Smooth muscle cell (in vitro differentiated cells): ENCODE measurements at regions not wholly inside any gene's neighbourhood (a gene's known extent, or its start where the extent isn't known, plus 50 kb on each side); places are given as distances from the start of the nearest gene placed in this dataset.
"Not testable (repeated sequence)": the region's sequence is repeated elsewhere in the genome, so short reads cannot be mapped to it uniquely, and the experiment has no call there.

Experiments
- DNase-seq: peaks from one replicate; lab custom pipeline; 2025; ENCODE audit not compliant: unreplicated experiment; lab: John Stamatoyannopoulos, UW
- H2AFZ ChIP-seq: fragments of 200-600 bp; sonication (generic); 2 replicates; pipeline ENCODE4 v1.6.0; 2016; ENCODE audit warnings: antibody characterized with exemption, low read depth, mild to moderate bottlenecking
- H3F3A ChIP-seq: fragments of 200-600 bp; sonication (generic); 2 replicates; pipeline ENCODE4 v1.6.0; 2017; ENCODE audit warnings: antibody characterized with exemption, low read depth
- H3K27ac ChIP-seq: fragments of 200-600 bp; sonication (generic); 2 replicates; pipeline ENCODE4 v1.5.1; 2016; ENCODE audit warnings: low read depth, mild to moderate bottlenecking
- H3K27me3 ChIP-seq: fragments of 200-600 bp; sonication (generic); 2 replicates; pipeline ENCODE4 v1.6.1; 2016; ENCODE audit warnings: low read depth, mild to moderate bottlenecking
- H3K36me3 ChIP-seq: fragments of 200-600 bp; sonication (generic); 2 replicates; pipeline ENCODE4 v1.5.1; 2016; ENCODE audit warnings: low read depth
- H3K4me1 ChIP-seq: fragments of 200-600 bp; sonication (generic); 2 replicates; pipeline ENCODE4 v1.5.1; 2016; ENCODE audit warnings: low read depth
- H3K4me2 ChIP-seq: fragments of 200-600 bp; sonication (generic); 2 replicates; pipeline ENCODE4 v1.6.0; 2016; ENCODE audit warnings: mild to moderate bottlenecking
- H3K4me3 ChIP-seq: fragments of 200-600 bp; sonication (generic); 2 replicates; pipeline ENCODE4 v1.5.1; 2016; ENCODE audit warnings: mild to moderate bottlenecking
- H3K79me2 ChIP-seq: fragments of 200-600 bp; sonication (generic); 2 replicates; pipeline ENCODE4 v1.6.0; 2016; ENCODE audit warnings: low read depth, mild to moderate bottlenecking
- H3K9ac ChIP-seq: fragments of 200-600 bp; sonication (generic); 2 replicates; pipeline ENCODE4 v1.6.0; 2016; ENCODE audit warnings: low read depth
- H3K9me3 ChIP-seq: fragments of 200-600 bp; sonication (generic); replicated peaks from 2 replicates; pipeline ENCODE4 v1.5.1; 2016; ENCODE audit warnings: low read depth
- H4K20me1 ChIP-seq: fragments of 200-600 bp; sonication (generic); 2 replicates; pipeline ENCODE4 v1.6.0; 2016; ENCODE audit warnings: low read depth
- CTCF ChIP-seq: fragments of 200-600 bp; sonication (generic); IDR thresholded peaks from 2 replicates; pipeline ENCODE4 v1.5.1; 2017; ENCODE audit warnings: borderline replicate concordance, mild to moderate bottlenecking, antibody characterized with exemption; ENCODE audit not compliant: insufficient read depth, poor library complexity, severe bottlenecking
- WGBS: methylation state at CpG from one replicate; pipeline ENCODE4 v1.1.7; 2016; ENCODE audit warnings: low lambda C conversion rate; 5-methylcytosine and 5-hydroxymethylcytosine counted together

- H3K27me3 ChIP-seq: no peaks in the 10 kb centered on the region
- H4K20me1 ChIP-seq: no peaks in the 10 kb centered on the region
- H3F3A ChIP-seq: peaks cover 18% of the 10 kb centered on the region
- no peak for TF ChIP-seq CTCF
- peaks cover 23% of the 10 kb centered on the region for H3K4me1 ChIP-seq
- H3K4me2 ChIP-seq: peak overlapping the region; percentile 52
- no peak overlapping the region for H3K4me3 ChIP-seq
- no peaks in the 10 kb centered on the region for H3K36me3 ChIP-seq
- H3K27ac ChIP-seq: peak overlapping the region; percentile 61
- H2AFZ ChIP-seq: peak overlapping the region; percentile 79
- 94% methylated on average over 1 of the region's 1 CpG for WGBS
- DNase-seq: no peak
- H3K9ac ChIP-seq: no peak overlapping the region
- no peaks in the 10 kb centered on the region for H3K9me3 ChIP-seq
- no peaks in the 10 kb centered on the region for H3K79me2 ChIP-seq
These were observed 247.1 kb upstream of the PITX2 start for GRCh38 chr4:110869862-110870572.

- H2AFZ ChIP-seq, H3K9ac ChIP-seq, H4K20me1 ChIP-seq, H3K9me3 ChIP-seq, H3K27ac ChIP-seq, H3K4me2 ChIP-seq, DNase-seq, H3K4me3 ChIP-seq, H3K36me3 ChIP-seq, H3K27me3 ChIP-seq, H3F3A ChIP-seq, H3K79me2 ChIP-seq, H3K4me1 ChIP-seq: not testable (repeated sequence)
- 77% methylated on average over 17 of the region's 18 CpGs for WGBS
These were observed 253.3 kb upstream of the PITX2 start for GRCh38 chr4:110876214-110876613.

GRCh38 chr4:110876866-110877265 lies 254.0 kb upstream of the PITX2 start:
- H4K20me1 ChIP-seq: no peaks in the 10 kb centered on the region
- H3F3A ChIP-seq: peaks cover 4% of the 10 kb centered on the region
- no peak for TF ChIP-seq CTCF
- no peaks in the 10 kb centered on the region for H3K36me3 ChIP-seq
- H3K79me2 ChIP-seq: no peaks in the 10 kb centered on the region
- no peak overlapping the region for H3K4me3 ChIP-seq
- 0% methylated on average over 1 of the region's 1 CpG for WGBS
- H3K4me1 ChIP-seq: no peaks in the 10 kb centered on the region
- no peak for DNase-seq
- H3K27me3 ChIP-seq: no peaks in the 10 kb centered on the region
- no peak overlapping the region for H3K9ac ChIP-seq
- no peaks in the 10 kb centered on the region for H3K9me3 ChIP-seq
- peak overlapping the region; percentile 80 for H2AFZ ChIP-seq
- H3K4me2 ChIP-seq: peak overlapping the region; percentile 33
- no peak overlapping the region for H3K27ac ChIP-seq

- no peaks in the 10 kb centered on the region for H3K9me3 ChIP-seq
- H3K27ac ChIP-seq: peak overlapping the region; percentile 83
- DNase-seq: no peak
- H3K79me2 ChIP-seq: no peaks in the 10 kb centered on the region
- no peak overlapping the region for H2AFZ ChIP-seq
- no peak overlapping the region for H3K9ac ChIP-seq
- 13% methylated on average over 2 of the region's 2 CpGs for WGBS
- no peaks in the 10 kb centered on the region for H3K4me1 ChIP-seq
- no peaks in the 10 kb centered on the region for H4K20me1 ChIP-seq
- H3K36me3 ChIP-seq: no peaks in the 10 kb centered on the region
- peak overlapping the region; percentile 30 for H3K4me2 ChIP-seq
- no peaks in the 10 kb centered on the region for H3K27me3 ChIP-seq
- no peak for TF ChIP-seq CTCF
- H3K4me3 ChIP-seq: no peak overlapping the region
- H3F3A ChIP-seq: peaks cover 4% of the 10 kb centered on the region
These were observed 255.0 kb upstream of the PITX2 start for GRCh38 chr4:110877778-110878370.
